ENCODE measurements at regions not wholly inside any gene's neighbourhood (a gene's known extent, or its start where the extent isn't known, plus 50 kb on each side); places are given as distances from the start of the nearest gene placed in this dataset.

DNA sequence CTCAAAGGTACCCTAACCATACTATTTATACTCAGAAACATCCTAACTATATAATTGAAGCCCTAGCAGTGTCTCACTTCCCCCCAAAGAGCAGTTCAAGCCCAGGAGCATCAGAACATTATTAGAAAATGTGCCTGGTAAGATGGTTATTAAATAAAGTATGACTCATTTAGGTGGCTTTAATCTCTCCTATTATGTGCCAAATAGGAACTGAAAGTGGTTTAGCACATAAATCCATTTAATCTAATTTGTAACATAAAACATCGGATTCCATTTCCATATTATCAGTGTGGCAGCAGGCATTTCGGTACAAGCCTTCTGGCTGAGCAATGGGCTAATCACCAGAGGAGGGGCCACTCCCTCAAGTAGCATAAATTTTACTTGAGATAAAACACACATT, 395.2 kb upstream of the TMTC1 start:
- H3K4me1 ChIP-seq (ENCODE audit: control insufficient read depth in 2 of 2, insufficient read depth in 2 of 2, low read length in 2 of 2): no peaks in the 10 kb centered on the region
- DNase-seq: no peak
- H3K27ac ChIP-seq (ENCODE audit: low read length in 2 of 2): no peak overlapping the region
- intact Hi-C loops (cut with micrococcal nuclease): no loop called here
- no peak for ATAC-seq (ENCODE audit: low read depth)
- TF ChIP-seq, protein P1, sequence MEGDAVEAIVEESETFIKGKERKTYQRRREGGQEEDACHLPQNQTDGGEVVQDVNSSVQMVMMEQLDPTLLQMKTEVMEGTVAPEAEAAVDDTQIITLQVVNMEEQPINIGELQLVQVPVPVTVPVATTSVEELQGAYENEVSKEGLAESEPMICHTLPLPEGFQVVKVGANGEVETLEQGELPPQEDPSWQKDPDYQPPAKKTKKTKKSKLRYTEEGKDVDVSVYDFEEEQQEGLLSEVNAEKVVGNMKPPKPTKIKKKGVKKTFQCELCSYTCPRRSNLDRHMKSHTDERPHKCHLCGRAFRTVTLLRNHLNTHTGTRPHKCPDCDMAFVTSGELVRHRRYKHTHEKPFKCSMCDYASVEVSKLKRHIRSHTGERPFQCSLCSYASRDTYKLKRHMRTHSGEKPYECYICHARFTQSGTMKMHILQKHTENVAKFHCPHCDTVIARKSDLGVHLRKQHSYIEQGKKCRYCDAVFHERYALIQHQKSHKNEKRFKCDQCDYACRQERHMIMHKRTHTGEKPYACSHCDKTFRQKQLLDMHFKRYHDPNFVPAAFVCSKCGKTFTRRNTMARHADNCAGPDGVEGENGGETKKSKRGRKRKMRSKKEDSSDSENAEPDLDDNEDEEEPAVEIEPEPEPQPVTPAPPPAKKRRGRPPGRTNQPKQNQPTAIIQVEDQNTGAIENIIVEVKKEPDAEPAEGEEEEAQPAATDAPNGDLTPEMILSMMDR (IDR thresholded peaks at IDR 0.05): no peak
- TF ChIP-seq EZH2 (IDR thresholded peaks at IDR 0.05; ENCODE audit: borderline replicate concordance, insufficient read depth, low read depth, low read length, poor library complexity, severe bottlenecking): no peak
- Mint-ChIP-seq H3K27me3 (no peaks in the 10 kb centered on the region), H3K4me1 (no peaks in the 10 kb centered on the region), H3K9me3 (ENCODE audit: insufficient read depth) (no peaks in the 10 kb centered on the region), H3K27ac (no peak overlapping the region), H3K4me3 (no peak overlapping the region)
- H3K4me2 ChIP-seq (replicated peaks; ENCODE audit: low read depth, low read length, poor library complexity, severe bottlenecking): no peak overlapping the region
- no peak overlapping the region for H3K4me3 ChIP-seq (ENCODE audit: control extremely low read depth in 1 of 5, extremely low read depth in 1 of 5, insufficient read depth in 1 of 5, low read depth in 2 of 5, low read length in 4 of 5)
- no peak overlapping the region for H2AFZ ChIP-seq (ENCODE audit: insufficient read depth, low read depth, low read length, poor library complexity, severe bottlenecking)
- ChIA-PET POLR2A (no interaction called here), CTCF (no interaction called here)
- H4K20me1 ChIP-seq (ENCODE audit: control insufficient read depth, insufficient read depth, low read length, poor library complexity, severe bottlenecking): no peaks in the 10 kb centered on the region
- no peak overlapping the region for H3K9ac ChIP-seq (ENCODE audit: low read length)
- no CpG with 5 or more reads among the region's 2 CpGs for WGBS (ENCODE audit: insufficient coverage)
- H3K9me3 ChIP-seq (ENCODE audit: control extremely low read depth in 1 of 3, control insufficient read depth in 2 of 3, insufficient read depth in 1 of 3, low read length in 2 of 3): peaks cover 0 to 4% (median 0%) of the 10 kb centered on the region in 3 donors
- H3K36me3 ChIP-seq (replicated peaks in 1 of 2; ENCODE audit: control extremely low read depth in 1 of 2, control insufficient read depth in 1 of 2, extremely low read depth in 1 of 2, insufficient read depth in 2 of 2, low read length in 1 of 2): no peaks in the 10 kb centered on the region
- no peaks in the 10 kb centered on the region for H3K27me3 ChIP-seq (replicated peaks in 1 of 4; ENCODE audit: control extremely low read depth in 1 of 4, control insufficient read depth in 3 of 4, insufficient read depth in 4 of 4, low read length in 3 of 4)
- H3K79me2 ChIP-seq (ENCODE audit: control insufficient read depth, insufficient read depth, low read length): no peaks in the 10 kb centered on the region

DNA sequence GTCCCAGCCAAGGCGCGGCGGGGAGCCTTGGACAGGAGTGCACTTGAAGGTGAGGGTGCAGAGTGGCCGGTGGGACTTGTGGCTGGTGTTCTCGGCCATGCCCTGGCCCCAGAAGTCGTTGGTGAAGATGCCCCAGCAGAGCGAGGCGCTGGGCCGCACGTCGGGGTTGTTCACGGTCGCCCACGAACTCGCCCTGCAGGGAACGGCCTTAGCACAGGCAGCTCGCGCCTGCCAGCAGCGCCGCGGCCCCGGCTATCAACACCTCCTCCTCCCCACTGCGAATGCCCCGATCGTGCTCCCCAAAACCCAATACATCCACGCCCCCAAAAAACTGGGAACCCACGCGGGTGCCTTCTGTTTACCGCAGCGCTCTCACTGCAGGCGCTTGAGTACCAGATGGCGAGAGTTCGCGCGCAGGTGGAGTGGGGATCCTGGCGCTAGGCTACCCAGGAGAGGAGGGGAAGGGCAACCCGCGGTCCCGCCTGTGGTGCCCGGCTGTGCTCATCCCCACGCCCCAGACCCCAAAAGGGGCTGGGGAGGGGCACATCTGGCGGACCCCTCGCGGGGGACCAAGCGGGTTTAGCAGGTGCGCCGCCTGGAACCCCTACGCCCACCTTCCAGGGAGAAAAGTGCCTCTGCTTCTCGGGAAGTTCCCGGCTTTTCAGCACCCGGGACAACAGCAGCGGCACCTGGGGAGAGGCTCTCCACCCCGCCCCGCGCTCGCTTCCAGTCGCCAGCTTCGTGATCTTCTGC, 386.3 kb upstream of the TMTC1 start:
- no peak overlapping the region for H2AFZ ChIP-seq (ENCODE audit: insufficient read depth, low read depth, low read length, poor library complexity, severe bottlenecking)
- Mint-ChIP-seq H3K4me1 (no peaks in the 10 kb centered on the region), H3K4me3 (no peak overlapping the region), H3K27ac (no peak overlapping the region), H3K27me3 (peaks cover 3% of the 10 kb centered on the region), H3K9me3 (ENCODE audit: insufficient read depth) (no peaks in the 10 kb centered on the region)
- H3K4me1 ChIP-seq (ENCODE audit: control insufficient read depth in 2 of 2, insufficient read depth in 2 of 2, low read length in 2 of 2): no peaks in the 10 kb centered on the region
- 22% methylated on average over 57 of the region's 58 CpGs for WGBS (ENCODE audit: insufficient coverage)
- H3K27ac ChIP-seq (ENCODE audit: low read length in 2 of 2): no peak overlapping the region
- H3K4me2 ChIP-seq (replicated peaks; ENCODE audit: low read depth, low read length, poor library complexity, severe bottlenecking): no peak overlapping the region
- peaks cover 0 to 16% (median 0%) of the 10 kb centered on the region in 3 donors for H3K9me3 ChIP-seq (ENCODE audit: control extremely low read depth in 1 of 3, control insufficient read depth in 2 of 3, insufficient read depth in 1 of 3, low read length in 2 of 3)
- H3K36me3 ChIP-seq (replicated peaks in 1 of 2; ENCODE audit: control extremely low read depth in 1 of 2, control insufficient read depth in 1 of 2, extremely low read depth in 1 of 2, insufficient read depth in 2 of 2, low read length in 1 of 2): no peaks in the 10 kb centered on the region
- ChIA-PET CTCF (no interaction called here), POLR2A (no interaction called here)
- DNase-seq (no peak), ATAC-seq (ENCODE audit: low read depth) (no peak)
- no peaks in the 10 kb centered on the region for H3K79me2 ChIP-seq (ENCODE audit: control insufficient read depth, insufficient read depth, low read length)
- no peak overlapping the region for H3K9ac ChIP-seq (ENCODE audit: low read length)
- no peaks in the 10 kb centered on the region for H4K20me1 ChIP-seq (ENCODE audit: control insufficient read depth, insufficient read depth, low read length, poor library complexity, severe bottlenecking)
- H3K4me3 ChIP-seq (ENCODE audit: control extremely low read depth in 1 of 5, extremely low read depth in 1 of 5, insufficient read depth in 1 of 5, low read depth in 2 of 5, low read length in 4 of 5): no peak overlapping the region
- intact Hi-C loops (cut with micrococcal nuclease): no loop called here
- TF ChIP-seq, protein P1 (IDR thresholded peaks at IDR 0.05): no peak
- TF ChIP-seq EZH2 (IDR thresholded peaks at IDR 0.05; ENCODE audit: borderline replicate concordance, insufficient read depth, low read depth, low read length, poor library complexity, severe bottlenecking): no peak
- H3K27me3 ChIP-seq (replicated peaks in 1 of 4; ENCODE audit: control extremely low read depth in 1 of 4, control insufficient read depth in 3 of 4, insufficient read depth in 4 of 4, low read length in 3 of 4): peaks cover 0 to 8% (median 0%) of the 10 kb centered on the region in 4 experiments
